Suppressor macrophage treated with lipopolysaccharide for 1 hour (primary cell): ENCODE measurements at regions not wholly inside any gene's neighbourhood (a gene's known extent, or its start where the extent isn't known, plus 50 kb on each side); places are given as distances from the start of the nearest gene placed in this dataset.
"Not testable (repeated sequence)": the region's sequence is repeated elsewhere in the genome, so short reads cannot be mapped to it uniquely, and the experiment has no call there.

Experiments
- DNase-seq, 3 donors: peaks; one replicate each; pipeline ENCODE4 v3.0.0-alpha.2; 2020 to 2022

DNA sequence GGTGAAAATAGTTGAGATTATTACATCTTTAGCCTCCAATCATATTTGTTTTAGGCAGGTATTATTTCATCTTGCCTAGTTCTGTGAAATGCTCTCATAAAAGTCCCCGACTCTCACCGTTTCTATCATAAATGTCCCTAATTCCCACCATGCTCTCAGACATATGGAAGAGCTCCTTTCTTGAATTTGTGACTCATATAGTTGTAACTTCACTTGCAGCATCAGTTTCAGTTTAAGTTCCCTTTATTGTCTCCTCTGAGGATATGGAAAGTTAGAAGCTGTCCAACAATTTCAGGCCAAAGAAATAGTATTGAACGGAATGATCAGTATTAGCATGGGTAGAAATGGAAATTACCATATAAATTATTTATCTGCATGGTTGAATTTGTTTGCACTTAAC lies 187.5 kb upstream of the NR4A3 start:
- peak; percentile 80 to 98 (median 94) for DNase-seq

DNA sequence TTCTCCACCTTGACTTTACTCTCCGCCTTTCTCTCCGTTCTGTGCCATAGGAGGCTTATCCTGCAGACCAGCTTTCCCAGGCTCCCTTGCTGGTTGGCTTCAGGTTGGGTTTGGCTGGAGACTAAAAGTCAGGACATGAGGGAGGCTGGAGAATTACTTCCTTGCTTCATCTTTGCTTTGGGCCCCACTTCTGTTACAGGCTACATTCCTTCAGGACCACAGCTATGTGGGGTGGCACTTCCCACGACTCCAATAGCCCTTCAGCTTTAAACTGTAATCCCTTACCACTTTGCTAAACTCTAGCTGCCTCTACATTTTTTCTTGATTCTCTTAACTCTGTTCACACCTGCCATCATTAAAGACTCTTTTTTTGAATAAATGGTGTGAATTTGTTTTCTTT lies 186.7 kb upstream of the NR4A3 start:
- no peak for DNase-seq

DNA sequence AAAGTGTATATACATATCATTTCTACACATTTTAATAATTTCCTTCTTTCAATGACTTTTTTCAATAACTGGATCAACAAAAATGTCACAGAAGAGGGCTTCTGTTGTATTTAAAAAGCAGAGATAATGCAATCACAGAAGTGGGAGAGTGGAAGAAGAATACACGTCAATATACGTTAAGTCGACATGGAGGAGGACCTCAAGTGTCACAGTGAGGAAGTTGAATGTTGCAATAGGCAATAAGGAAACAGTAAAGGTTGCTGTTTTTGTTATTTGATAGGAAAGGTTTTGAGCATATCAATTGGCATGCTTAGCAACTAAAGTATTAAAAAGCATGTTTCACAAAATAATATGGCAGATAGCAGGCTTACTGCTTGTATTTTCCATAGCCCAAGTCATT lies 184.0 kb upstream of the NR4A3 start:
- DNase-seq = peak; percentile 55 to 84 (median 80)

DNA sequence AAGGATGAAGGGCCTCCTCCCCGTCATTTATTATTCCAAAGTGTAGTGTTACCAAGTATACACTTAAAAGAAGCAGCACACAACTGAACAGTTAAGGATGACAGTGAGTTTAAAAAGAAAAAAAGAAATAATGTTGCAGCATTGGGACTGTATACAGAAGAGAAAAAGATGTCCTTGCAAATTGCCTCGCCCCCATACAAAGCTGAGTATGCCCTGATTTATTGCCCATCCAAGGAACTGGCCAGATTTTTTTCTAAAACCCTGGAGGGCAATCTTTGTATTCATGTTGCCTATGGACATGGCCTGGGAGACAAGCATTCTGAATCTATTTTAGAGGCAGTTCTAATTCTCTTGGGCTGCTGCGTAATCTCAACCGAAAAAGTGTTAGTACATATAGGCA lies 182.7 kb upstream of the NR4A3 start:
- DNase-seq = no peak

DNA sequence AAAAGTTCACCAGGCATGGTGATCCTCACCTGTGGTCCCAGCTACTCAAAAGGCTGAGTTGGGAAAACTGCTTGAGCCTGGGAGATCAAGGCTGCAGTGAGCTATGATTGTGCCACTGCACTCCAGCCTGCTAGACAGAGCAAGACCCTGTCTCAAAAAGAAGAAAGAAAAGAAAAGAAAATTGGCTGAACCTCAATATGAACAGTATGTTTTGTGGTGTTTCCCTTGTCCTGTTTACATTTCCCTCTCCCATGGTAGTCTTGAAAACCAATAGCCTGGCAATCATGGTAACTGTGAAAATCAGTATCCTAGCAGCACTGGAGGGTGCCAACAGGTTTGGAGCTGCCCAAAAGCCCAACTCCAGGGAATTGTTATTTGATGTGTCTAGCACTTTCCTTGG lies 174.1 kb upstream of the NR4A3 start:
- no peak for DNase-seq

DNA sequence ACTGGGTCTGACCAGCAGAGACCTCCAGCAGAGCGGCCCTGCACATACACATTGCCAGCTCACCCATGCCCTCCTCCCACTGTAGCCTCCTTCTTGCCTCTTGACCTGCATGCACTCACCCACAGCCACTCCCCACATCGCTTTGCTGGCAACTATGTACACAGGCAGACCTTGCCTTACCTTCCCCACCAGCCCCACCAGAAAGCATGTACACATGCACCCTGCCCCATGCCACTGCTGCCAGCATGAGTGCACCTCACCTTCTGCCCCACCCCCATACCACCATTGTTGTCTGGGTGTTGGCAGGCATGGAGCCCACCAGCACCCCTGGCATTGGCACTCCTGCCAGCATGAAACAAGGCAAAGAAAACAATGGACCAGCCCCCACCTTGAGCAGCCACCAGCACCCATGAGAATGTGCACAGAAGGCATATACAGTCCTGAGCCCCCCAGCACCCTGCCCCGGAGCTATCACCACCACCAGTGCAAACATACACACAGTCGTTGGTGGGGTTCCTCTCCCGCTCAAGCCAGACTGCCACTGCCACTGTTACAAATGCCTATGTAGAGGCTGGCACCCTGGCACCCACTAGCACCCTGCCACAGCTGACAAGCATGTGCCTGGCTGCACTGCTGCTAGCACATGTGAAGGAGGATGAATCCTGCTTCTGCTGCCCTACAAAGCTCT lies 171.4 kb upstream of the NR4A3 start:
- no peak for DNase-seq

DNA sequence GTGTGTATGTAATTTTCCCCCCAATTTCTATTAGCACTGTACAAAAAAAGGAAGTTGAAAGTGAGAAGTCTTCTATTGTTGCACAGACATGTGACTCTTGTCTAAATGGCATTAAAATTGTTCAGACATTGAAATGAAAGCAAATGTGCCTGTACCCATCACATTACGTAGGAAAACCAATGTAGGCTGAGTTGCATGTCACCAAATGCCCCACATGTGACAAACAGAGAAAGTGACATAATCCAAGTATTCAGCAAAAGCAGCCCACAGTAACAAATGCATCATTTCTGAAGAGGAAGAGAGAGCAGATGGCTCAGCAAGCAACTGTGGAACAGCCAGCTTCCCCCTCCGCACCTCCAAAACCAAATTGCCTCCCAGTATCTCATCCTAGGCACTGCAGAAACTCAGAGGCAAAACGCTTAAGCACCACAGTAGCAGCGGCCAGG lies 161.5 kb upstream of the NR4A3 start:
- DNase-seq = peak; percentile 90 to 99 (median 98)

DNA sequence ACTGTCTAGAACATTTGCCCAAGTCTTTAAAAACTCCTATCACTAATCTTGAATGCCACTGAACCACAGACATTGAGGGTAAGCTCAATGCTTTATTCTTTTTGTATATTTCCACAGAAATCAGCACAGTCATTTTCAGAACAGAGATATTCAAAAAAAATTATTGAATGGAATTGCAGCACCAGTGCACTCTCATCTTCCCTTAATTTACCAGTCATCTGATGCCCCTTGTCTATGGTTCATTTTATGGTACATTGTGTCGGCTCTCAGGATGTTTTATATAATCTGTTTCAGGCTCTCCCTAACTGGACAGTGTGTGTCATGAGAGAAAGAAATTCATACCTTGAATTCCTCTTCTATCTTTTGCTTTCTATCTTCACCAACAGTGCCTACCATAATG lies 158.4 kb upstream of the NR4A3 start:
- no peak for DNase-seq

DNA sequence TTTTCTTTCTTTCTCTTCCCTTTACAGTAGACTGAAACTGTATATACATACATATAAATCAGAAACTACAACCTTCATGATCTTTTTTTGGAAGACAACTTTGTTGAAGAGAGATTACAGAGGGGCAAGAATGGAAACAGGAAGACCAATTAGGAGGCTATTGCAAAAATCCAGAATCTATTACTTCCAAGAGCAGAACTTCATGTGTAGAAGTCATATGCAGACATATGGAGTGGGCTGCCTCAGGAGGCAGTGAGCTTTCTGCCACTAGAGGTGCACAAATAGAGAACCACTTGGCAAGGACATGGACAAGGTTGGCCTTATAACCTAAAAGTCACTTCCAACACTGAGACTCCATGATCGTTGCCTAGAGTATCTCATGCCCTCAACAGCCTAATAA lies 157.8 kb upstream of the NR4A3 start:
- peak; percentile 42 to 57 (median 48) for DNase-seq

DNA sequence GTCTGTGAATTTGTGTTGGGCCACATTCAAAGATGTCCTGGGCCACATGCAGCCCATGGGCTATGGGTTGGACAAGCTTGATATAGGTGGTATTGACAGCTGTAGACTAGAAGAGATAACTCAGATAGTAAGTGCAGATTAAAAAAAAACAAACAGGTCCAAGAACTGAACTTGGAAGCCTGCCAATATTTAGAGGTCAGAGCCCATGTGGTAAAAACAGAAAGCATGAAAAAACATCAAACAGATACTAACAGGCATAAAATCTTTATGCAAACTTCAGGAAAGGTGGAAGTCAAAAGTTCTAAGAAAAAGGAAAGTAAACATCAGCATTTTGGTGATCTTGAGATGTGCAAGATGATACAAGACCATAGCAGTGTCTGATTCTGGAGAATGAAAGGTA lies 155.1 kb upstream of the NR4A3 start:
- no peak for DNase-seq

DNA sequence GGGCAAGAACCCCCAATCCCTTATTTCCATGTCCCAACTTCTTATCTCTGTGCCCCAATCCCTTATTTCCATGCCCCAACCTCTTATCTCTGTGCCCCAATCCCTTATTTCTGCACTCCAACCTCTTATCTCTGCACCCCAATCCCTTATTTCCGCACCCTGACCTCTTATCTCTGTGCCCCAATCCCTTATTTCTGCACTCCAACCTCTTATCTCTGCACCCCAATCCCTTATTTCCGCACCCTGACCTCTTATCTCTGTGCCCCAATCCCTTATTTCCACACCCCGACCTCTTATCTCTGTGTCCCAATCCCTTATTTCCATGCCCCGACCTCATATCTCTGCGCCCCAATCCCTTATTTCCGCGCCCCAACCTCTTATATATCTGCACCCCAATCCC lies 150.8 kb upstream of the NR4A3 start:
- not testable (repeated sequence) for DNase-seq

DNA sequence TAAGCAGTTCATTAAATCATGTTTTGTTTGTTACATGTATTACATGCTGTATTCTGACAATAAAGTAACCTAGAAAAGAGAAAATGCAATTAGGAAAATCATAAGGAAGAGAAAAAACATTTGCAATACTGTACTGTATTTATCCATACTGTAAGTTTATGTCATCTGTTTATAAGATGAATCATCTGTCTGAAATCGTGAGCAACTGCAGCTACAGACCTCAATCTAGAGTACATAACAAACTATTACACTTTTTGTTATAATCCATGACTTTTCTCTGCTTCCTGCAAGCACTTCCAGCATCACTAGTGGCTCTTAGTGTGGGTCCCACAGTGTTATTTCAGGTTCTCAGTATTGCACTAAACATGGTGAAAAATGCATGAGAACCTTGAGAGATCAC lies 144.4 kb upstream of the NR4A3 start:
- no peak for DNase-seq

DNA sequence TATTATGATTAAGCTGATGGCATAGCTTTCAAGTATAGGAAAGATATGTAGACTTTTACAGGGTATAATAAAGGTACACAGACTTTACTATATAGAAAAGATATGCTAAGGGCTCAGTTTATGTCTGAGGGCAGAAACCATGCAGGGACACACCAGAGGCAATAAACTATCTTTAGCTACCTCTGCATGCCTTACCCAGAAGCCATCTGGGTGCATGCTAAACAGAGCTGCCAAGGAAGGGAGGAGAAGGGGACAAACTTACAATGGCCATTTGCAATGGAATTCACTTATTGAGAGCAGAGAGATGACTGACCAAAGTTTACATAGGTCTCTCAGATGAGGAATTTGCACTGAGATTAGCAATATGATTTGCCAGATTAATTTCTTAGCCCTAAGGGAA lies 143.1 kb upstream of the NR4A3 start:
- DNase-seq = no peak

DNA sequence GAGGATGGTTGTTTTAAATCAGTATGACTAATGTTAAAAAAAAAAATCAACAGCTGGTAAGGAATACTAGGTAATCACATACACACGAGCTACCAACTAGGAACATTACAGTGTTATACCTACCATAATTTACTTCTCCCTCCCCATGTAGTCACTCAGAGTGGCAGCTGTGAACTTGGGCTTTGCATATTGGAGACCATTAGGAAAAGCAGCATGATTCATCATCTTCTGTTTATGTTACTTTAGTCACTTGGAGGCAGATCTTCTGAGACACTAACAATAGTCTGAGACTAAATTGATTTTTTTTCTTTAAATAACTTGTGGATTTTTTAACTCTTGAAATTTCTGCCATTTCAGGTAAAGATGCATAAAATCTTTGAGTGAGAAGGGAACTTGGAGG lies 141.5 kb upstream of the NR4A3 start:
- DNase-seq = peak; percentile 30 to 61 (median 58)

DNA sequence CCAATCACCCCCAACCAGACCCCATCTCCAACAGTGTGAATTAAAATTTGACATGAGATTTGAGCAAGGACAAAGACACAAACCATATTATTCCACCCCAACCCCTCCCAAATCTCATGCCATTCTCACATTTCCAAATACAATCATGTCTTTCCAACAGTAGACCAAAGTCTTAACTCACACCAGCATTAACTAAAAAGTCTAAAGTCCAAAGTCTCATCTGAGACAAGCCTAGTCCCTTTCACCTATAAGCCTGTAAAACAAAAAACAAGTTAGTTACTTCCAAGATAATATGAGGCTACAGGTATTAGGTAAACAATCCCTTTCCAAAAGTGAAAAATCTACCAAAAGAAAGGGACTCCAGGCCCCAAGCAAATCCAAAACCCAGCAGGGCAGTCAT lies 140.6 kb upstream of the NR4A3 start:
- no peak for DNase-seq

DNA sequence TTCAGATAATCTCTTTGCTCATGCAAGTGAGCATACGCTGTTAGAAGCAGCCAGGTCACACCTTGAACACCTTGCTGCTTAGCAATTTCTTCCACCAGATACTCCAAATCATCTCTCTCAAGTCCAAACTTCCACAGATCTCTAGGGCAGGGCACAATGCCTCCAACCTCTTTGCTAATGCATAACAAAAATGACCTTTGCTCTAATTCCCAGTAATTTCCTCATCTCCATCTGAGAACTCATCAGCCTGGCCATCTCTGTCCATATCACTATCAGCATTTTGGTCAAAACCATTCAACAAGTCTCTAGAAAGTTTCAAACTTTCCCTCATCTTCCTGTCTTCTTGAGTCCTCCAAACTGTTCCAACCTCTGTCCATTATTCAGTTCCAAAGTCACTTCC lies 139.3 kb upstream of the NR4A3 start:
- no peak for DNase-seq

DNA sequence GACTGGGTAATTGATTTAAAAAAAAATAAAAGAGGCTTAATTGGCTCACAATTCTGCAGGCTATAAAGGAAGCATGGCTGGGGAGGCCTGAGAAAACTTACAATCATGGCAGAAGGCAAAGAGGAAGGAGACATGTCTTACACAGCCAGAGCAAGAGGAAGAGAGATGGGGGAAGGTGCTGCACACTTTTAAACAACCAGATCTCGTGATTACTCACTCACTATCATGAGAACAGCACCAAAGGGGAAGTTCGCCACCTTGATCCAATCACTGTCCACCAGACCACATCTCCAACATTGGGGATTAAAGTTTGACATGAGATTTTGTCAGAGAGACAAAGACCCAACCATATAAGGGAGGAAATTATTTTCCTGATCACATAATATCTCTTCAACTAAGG lies 138.8 kb upstream of the NR4A3 start:
- DNase-seq = peak; percentile 54 to 63 (median 60)

DNA sequence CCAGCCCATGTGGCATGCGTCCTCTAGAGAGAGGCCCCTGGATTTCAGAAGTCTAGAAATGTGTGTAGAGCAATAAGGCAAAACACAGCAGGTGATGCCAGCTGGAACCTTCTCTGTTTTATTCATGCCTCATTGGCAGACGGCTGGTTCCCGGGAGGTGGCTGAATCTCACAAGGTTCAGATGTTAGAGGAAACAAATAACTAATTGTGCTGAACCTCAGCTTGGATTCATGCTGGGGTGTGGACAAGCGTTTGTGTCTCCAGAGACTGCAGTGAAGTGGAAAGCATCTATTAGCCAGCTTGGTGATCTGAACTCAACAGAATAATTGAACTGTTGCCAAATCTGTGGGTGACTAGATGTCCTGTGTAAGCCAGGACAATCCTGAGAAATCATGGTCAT lies 131.1 kb upstream of the NR4A3 start:
- DNase-seq = no peak

DNA sequence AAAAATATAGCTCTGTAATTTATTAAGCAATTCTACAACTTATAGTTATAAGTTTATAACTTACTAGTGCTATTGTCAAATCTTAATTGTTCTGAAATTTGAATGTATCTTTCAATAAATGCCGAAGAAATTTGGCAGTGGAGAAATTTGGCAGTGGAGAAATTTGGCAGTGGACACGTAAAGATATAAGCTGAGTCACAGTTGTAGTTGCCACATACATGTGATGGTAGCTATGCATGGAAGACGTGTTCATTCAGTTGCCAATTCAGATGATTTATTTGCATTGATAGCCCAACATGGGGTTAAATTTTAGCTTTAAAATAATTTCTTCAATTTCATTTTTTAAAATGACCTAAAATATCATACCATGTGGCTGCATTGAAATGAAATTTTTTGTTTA lies 127.8 kb upstream of the NR4A3 start:
- DNase-seq = peak in 1 of 3 donors; percentile 11

DNA sequence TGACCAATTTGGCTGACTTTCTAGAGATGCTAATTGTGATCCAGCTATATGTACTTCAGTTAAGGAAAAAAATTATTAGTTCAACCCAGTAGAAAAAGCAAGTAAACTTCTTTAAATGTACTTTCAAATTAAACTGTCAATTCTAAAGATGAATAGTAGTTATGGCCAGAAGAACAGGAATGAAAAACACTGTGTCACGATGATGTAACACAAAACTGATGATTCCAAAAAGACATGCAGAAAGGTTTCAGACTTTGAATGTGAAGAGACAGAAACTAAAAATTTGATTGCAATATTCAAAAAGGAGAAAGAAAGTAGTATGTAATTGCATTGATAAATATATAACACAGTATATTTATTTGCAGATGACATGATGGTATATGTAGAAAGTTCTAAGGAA lies 127.3 kb upstream of the NR4A3 start:
- DNase-seq = no peak

DNA sequence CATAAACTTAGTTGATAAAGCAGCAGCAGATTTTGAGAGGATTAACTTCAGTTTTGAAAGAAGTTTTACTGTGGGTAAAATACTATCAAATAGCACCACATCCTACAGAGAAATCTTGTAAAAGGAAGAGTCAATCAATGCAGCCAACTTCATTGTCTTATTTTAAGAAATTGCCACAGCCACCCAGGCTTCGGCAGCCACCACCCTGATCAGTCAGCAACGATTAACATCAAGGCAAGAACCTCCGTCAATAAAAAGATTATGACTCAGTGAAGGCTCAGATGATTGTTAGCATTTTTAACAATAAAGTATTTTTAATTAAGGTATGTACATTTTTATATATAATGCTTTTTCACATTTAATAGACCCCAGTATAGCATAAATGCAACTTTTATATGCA lies 122.3 kb upstream of the NR4A3 start:
- DNase-seq = no peak

DNA sequence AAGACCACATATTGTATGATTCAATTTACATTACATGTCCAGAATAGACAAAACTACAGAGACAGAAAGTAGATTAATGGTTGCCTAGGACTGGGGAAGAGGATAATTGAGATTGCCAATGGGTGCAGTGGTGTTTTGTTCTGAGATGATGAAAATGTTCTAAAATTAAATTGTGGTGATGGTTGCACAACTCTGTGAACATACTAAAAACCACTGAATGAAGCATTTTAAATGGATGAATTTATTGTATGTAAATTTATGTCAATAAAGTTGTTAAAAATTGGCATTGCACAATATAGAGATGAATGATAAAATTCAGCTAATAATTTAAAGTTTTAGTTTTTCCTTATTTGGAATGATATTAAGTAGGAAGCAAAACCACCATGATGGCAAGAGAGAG lies 109.5 kb upstream of the NR4A3 start:
- DNase-seq = no peak

DNA sequence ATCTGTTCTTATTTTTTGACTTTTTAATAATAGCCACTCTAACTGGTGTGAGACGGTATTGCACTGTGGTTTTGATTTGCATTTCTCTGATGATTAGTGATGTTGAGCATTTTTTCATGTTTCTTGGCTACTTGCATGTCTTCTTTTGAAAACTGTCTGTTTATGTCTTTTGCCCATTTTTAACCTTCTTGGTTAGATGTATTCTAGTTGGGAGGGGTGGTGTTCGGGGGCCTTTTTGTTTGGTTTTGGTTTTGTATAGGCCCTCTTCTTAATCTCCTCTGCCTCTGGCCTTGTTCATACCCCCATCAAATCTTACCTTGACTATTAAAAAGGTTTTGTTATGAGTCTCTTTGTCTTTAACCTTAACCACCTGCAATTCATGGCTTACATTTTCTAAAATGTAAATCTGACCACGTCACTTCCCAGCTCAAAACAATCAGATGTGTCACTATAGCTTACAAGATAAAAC lies 107.8 kb upstream of the NR4A3 start:
- DNase-seq = no peak

DNA sequence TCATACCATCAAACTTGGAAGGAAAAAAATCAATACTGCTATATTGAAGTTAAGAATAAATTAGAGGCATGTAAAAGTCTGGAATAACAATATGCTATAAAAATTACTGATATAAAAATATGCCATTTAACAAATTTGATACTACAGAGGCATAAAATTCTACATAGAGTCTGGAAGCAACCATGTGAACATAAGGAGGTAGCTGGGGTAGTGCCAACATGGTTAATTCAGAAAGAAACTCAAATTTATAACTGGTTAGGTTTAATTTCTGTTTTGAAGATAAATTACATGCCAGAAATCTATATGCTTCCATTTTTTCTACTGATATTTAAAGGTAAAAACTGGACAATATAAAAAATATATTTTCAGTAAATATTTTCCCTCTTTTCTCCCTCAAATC lies 103.1 kb upstream of the NR4A3 start:
- DNase-seq = no peak

DNA sequence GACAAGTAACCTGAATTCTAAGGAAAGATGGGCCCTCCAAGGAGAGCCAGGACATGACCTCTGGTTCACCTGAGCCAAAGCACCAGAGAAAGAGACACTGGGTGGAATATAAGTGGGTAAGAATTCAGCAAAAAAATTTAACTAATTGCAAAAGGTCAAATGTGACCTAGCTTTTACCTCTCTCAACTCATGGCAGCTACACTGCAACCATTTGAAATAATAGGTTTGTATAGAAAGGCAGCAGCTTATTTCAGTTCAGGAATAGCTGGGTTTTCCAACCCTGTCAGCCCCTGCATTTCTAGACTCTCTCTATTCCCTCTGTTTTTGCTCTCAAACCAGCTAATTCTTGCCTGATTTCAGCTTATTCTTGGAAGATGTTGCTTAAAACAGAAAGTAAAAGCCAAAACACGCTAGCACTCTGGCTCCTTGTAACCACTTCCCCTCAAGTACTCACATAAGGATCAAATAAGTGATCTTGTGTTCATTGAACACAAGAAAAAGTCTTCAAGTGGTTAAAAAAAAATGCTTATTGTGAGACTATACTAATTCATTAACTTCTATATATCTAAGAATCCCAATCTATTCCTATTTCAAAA lies 101.1 kb upstream of the NR4A3 start:
- peak; percentile 53 to 73 (median 65) for DNase-seq
